BLaER1 treated with 17β-estradiol and CSF1 and Interleukin-3, amounts not matched to agents 10 nM and 100 nM (cell line): ENCODE measurements at regions not wholly inside any gene's neighbourhood (a gene's known extent, or its start where the extent isn't known, plus 50 kb on each side); places are given as distances from the start of the nearest gene placed in this dataset.
A peak's percentile ranks its signal among the peaks of the same experiment; 100 is the strongest.

ENCODE experiments used
- H3K27ac ChIP-seq, 11 experiments: shearing (Covaris generic); formaldehyde crosslinking; 2 replicates each; pipeline ENCODE4 v1.8.1; 2022
- H3K27me3 ChIP-seq, 11 experiments: shearing (Covaris generic); formaldehyde crosslinking; 2 replicates each; pipeline ENCODE4 v1.8.1; 2022
- H3K36me3 ChIP-seq, 11 experiments: shearing (Covaris generic); formaldehyde crosslinking; 2 replicates each; pipeline ENCODE4 v1.8.1; 2022
- H3K4me1 ChIP-seq, 10 experiments: shearing (Covaris generic); formaldehyde crosslinking; 2 replicates each; pipeline ENCODE4 v1.8.1; 2022
- H3K4me2 ChIP-seq, 11 experiments: shearing (Covaris generic); formaldehyde crosslinking; 2 replicates each; pipeline ENCODE4 v1.8.1; 2022
- H3K4me3 ChIP-seq, 10 experiments: shearing (Covaris generic); formaldehyde crosslinking; 2 replicates each; pipeline ENCODE4 v1.8.1; 2022
- H3K9ac ChIP-seq, 11 experiments: shearing (Covaris generic); formaldehyde crosslinking; 2 replicates each; pipeline ENCODE4 v1.8.1; 2022
- H3K9me3 ChIP-seq, 11 experiments: shearing (Covaris generic); formaldehyde crosslinking; replicated peaks in 1 of 11; 2 replicates each; pipeline ENCODE4 v1.8.1; 2022
- H4K20me1 ChIP-seq, 11 experiments: shearing (Covaris generic); formaldehyde crosslinking; 2 replicates each; pipeline ENCODE4 v1.8.1; 2022
- Cebpa-rat ChIP-seq, 11 experiments: shearing (Covaris generic); IDR thresholded peaks; 2 replicates each; pipeline ENCODE4 v1.8.1; 2022

GRCh38 chr9:105146677-105147076 is 97.8 kb upstream of the SLC44A1 start:
- TF ChIP-seq Cebpa-rat (IDR thresholded peaks at IDR 0.05), result no peak
- H3K27ac ChIP-seq, result no peak overlapping the region
- no peak overlapping the region for H3K4me2 ChIP-seq
- no peak overlapping the region for H3K9ac ChIP-seq
- H4K20me1 ChIP-seq, result no peaks in the 10 kb centered on the region
- H3K27me3 ChIP-seq, result no peaks in the 10 kb centered on the region
- peaks cover 22 to 64% (median 32%) of the 10 kb centered on the region in 10 experiments for H3K4me1 ChIP-seq
- no peaks in the 10 kb centered on the region for H3K9me3 ChIP-seq
- no peaks in the 10 kb centered on the region for H3K36me3 ChIP-seq
- no peak overlapping the region for H3K4me3 ChIP-seq

- no peaks in the 10 kb centered on the region for H3K27me3 ChIP-seq
- peaks cover 16 to 62% (median 27%) of the 10 kb centered on the region in 10 experiments for H3K4me1 ChIP-seq
- H3K4me3 ChIP-seq, result no peak overlapping the region
- no peak overlapping the region for H3K27ac ChIP-seq
- H3K9ac ChIP-seq, result no peak overlapping the region
- H3K36me3 ChIP-seq, result no peaks in the 10 kb centered on the region
- no peaks in the 10 kb centered on the region for H3K9me3 ChIP-seq
- no peak for TF ChIP-seq Cebpa-rat (IDR thresholded peaks at IDR 0.05)
- no peak overlapping the region for H3K4me2 ChIP-seq
- no peaks in the 10 kb centered on the region for H4K20me1 ChIP-seq
Observed at GRCh38 chr9:105147110-105147871, 97.2 kb upstream of the SLC44A1 start.

DNA sequence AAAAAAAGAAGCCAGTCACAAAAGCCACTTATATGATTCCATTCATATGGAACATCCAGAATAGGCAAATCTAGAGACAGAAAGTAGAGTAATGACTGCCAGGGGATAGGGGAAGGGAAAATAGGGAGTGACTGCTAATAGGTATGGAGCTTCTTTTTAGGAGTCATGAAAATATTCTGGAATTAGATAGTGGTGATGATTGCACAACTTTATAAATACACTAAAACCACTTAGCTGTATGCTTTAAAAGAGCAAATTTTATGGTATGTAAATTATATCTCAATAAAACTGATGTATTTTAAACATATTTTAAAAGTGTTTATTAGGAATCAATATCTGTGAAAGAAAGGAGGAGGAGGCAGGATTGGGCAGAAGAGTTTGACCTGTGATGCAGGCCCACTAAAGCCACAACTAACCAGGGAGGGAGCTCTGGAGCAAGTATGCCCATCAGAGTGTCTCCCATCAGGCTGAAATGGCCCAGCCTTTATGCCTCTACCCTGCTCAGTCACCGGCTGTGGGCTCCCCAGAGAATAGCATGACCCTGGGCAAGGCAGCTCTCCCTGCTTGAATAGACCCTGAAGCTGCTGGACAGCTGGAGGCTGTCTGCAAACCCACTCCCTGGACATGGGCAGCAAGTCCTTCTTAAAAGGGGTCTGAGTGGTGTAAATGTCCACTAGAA is 96.0 kb upstream of the SLC44A1 start:
- no peak overlapping the region for H3K4me3 ChIP-seq
- no peaks in the 10 kb centered on the region for H4K20me1 ChIP-seq
- H3K27me3 ChIP-seq, result no peaks in the 10 kb centered on the region
- peaks cover 14 to 54% (median 25%) of the 10 kb centered on the region in 10 experiments; a peak in 19 of 20 replicates for H3K4me1 ChIP-seq
- peak overlapping the region; percentile 11 to 58 (median 40); a peak in 18 of 22 replicates for H3K4me2 ChIP-seq
- H3K9me3 ChIP-seq, result no peaks in the 10 kb centered on the region; a peak in 2 of 22 replicates
- no peak overlapping the region for H3K27ac ChIP-seq
- TF ChIP-seq Cebpa-rat (IDR thresholded peaks at IDR 0.05), result 0 out of 22 replicates have a peak, but pooled peaks of 1 of the 11 experiments have one; percentile 26
- H3K36me3 ChIP-seq, result no peaks in the 10 kb centered on the region
- no peak overlapping the region for H3K9ac ChIP-seq

GRCh38 chr9:105150991-105151685 is 93.3 kb upstream of the SLC44A1 start:
- no peaks in the 10 kb centered on the region for H3K27me3 ChIP-seq
- no peaks in the 10 kb centered on the region; a peak in 1 of 22 replicates for H3K36me3 ChIP-seq
- no peak overlapping the region for H3K4me3 ChIP-seq
- H4K20me1 ChIP-seq, result no peaks in the 10 kb centered on the region
- H3K9ac ChIP-seq, result peak overlapping the region in 1 of 11 experiments; percentile 19; a peak in 1 of 22 replicates
- H3K4me1 ChIP-seq, result peaks cover 30 to 68% (median 42%) of the 10 kb centered on the region in 10 experiments
- peak overlapping the region in 10 of 11 experiments; percentile 8 to 77 (median 32); a peak in 16 of 22 replicates for H3K4me2 ChIP-seq
- H3K9me3 ChIP-seq, result peaks cover 0 to 10% (median 0%) of the 10 kb centered on the region in 11 experiments; a peak in 7 of 22 replicates
- H3K27ac ChIP-seq, result peak overlapping the region in 1 of 11 experiments; percentile 9; a peak in 2 of 22 replicates
- no peak for TF ChIP-seq Cebpa-rat (IDR thresholded peaks at IDR 0.05)

DNA sequence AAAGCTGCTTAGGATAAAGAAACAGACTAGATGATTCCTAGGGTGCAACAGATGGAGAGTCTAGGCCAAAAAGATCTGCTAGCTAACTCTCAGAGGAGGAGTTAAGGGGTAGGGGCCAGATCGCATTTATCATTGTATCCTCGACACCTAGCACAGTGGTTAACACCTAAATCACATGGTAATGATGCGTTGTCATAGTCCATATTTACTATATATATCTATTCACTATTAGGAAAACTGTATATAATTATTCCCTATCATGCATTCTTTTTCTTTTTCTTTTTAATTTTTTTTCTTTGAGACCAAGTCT is 92.8 kb upstream of the SLC44A1 start:
- Histone ChIP-seq H3K4me2 (peak overlapping the region in 5 of 11 experiments; percentile 32 to 77 (median 52); a peak in 7 of 22 replicates), H4K20me1 (no peaks in the 10 kb centered on the region), H3K4me1 (peaks cover 30 to 73% (median 43%) of the 10 kb centered on the region in 10 experiments), H3K36me3 (no peaks in the 10 kb centered on the region; a peak in 1 of 22 replicates), H3K9me3 (peaks cover 0 to 10% (median 0%) of the 10 kb centered on the region in 11 experiments; a peak in 7 of 22 replicates), H3K9ac (no peak overlapping the region; a peak in 1 of 22 replicates), H3K27me3 (no peaks in the 10 kb centered on the region), H3K4me3 (no peak overlapping the region), H3K27ac (no peak overlapping the region; a peak in 1 of 22 replicates)
- no peak for TF ChIP-seq Cebpa-rat (IDR thresholded peaks at IDR 0.05)

- H3K36me3 ChIP-seq, result no peaks in the 10 kb centered on the region; a peak in 1 of 22 replicates
- no peak overlapping the region for H3K4me3 ChIP-seq
- H3K9me3 ChIP-seq, result peaks cover 0 to 10% (median 0%) of the 10 kb centered on the region in 11 experiments; a peak in 7 of 22 replicates
- no peaks in the 10 kb centered on the region for H3K27me3 ChIP-seq
- no peaks in the 10 kb centered on the region for H4K20me1 ChIP-seq
- peaks cover 47 to 77% (median 55%) of the 10 kb centered on the region in 10 experiments for H3K4me1 ChIP-seq
- H3K27ac ChIP-seq, result peak overlapping the region in 8 of 11 experiments; percentile 14 to 76 (median 60); a peak in 10 of 22 replicates
- peak overlapping the region; percentile 13 to 89 (median 66); a peak in 21 of 22 replicates for H3K4me2 ChIP-seq
- peak overlapping the region in 6 of 11 experiments; percentile 1 to 74 (median 40); a peak in 5 of 22 replicates for H3K9ac ChIP-seq
- TF ChIP-seq Cebpa-rat (IDR thresholded peaks at IDR 0.05), result no peak
Observed at GRCh38 chr9:105154723-105155191, 89.7 kb upstream of the SLC44A1 start.

DNA sequence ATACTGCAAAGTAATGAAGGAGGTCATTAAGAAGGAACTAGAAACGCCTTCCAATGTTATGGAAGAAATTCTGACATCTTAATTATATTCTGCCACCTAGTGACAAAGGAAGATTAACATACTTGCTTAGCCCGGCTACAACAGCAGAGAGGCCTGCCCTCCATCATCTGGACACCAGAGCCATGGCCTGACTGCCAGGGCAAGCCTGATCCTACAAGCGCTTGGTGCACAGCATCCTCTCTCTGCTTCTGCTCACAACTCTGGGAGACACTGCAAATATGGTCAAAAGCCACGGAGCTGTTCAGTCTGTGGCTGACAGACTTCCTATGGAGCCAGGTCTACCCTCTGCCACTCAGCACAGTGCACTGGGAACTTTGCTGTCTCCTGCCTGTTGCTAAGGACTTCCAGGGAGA is 87.3 kb upstream of the SLC44A1 start:
- Histone ChIP-seq H4K20me1 (no peaks in the 10 kb centered on the region), H3K9ac (peak overlapping the region in 2 of 11 experiments; percentile 26 to 30; a peak in 2 of 22 replicates), H3K9me3 (peaks cover 0 to 10% (median 0%) of the 10 kb centered on the region in 11 experiments; a peak in 7 of 22 replicates), H3K4me2 (peak overlapping the region in 6 of 11 experiments; percentile 10 to 86 (median 58); a peak in 9 of 22 replicates), H3K4me3 (no peak overlapping the region), H3K4me1 (peaks cover 34 to 55% (median 42%) of the 10 kb centered on the region in 10 experiments), H3K27ac (peak overlapping the region in 7 of 11 experiments; percentile 8 to 76 (median 28); a peak in 9 of 22 replicates), H3K27me3 (no peaks in the 10 kb centered on the region), H3K36me3 (no peaks in the 10 kb centered on the region; a peak in 1 of 22 replicates)
- no peak for TF ChIP-seq Cebpa-rat (IDR thresholded peaks at IDR 0.05)

DNA sequence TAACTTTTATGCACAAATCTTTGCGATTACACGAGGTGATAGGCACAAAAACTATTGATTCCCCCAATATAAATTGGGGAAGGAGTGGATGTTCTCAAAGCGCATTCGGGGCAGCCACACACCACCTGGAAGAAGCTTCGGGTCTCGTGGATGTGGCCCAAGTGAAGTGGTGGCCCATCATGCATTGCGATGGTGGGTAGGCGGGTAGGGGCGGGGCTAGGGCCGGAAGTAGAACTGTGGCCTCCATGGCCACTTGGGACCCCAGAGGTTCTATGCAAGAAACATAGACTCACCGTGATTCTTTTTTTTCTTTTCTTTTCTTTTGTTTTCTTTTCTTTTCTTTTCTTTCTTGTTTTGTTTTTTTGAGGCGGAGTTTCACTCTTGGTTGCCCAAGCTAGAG is 86.4 kb upstream of the SLC44A1 start:
- H3K27ac ChIP-seq, result peak overlapping the region in 6 of 11 experiments; percentile 8 to 57 (median 26); a peak in 5 of 22 replicates
- H3K9ac ChIP-seq, result no peak overlapping the region
- H4K20me1 ChIP-seq, result no peaks in the 10 kb centered on the region
- TF ChIP-seq Cebpa-rat (IDR thresholded peaks at IDR 0.05), result no peak
- peak overlapping the region; percentile 35 to 86 (median 44); a peak in 21 of 22 replicates for H3K4me2 ChIP-seq
- no peak overlapping the region for H3K4me3 ChIP-seq
- no peaks in the 10 kb centered on the region for H3K27me3 ChIP-seq
- H3K4me1 ChIP-seq, result peaks cover 34 to 54% (median 42%) of the 10 kb centered on the region in 10 experiments
- peaks cover 0 to 10% (median 0%) of the 10 kb centered on the region in 11 experiments; a peak in 7 of 22 replicates for H3K9me3 ChIP-seq
- H3K36me3 ChIP-seq, result no peaks in the 10 kb centered on the region; a peak in 1 of 22 replicates
